ENCODE measurements at regions not wholly inside any gene's neighbourhood (a gene's known extent, or its start where the extent isn't known, plus 50 kb on each side); places are given as distances from the start of the nearest gene placed in this dataset.

DNA sequence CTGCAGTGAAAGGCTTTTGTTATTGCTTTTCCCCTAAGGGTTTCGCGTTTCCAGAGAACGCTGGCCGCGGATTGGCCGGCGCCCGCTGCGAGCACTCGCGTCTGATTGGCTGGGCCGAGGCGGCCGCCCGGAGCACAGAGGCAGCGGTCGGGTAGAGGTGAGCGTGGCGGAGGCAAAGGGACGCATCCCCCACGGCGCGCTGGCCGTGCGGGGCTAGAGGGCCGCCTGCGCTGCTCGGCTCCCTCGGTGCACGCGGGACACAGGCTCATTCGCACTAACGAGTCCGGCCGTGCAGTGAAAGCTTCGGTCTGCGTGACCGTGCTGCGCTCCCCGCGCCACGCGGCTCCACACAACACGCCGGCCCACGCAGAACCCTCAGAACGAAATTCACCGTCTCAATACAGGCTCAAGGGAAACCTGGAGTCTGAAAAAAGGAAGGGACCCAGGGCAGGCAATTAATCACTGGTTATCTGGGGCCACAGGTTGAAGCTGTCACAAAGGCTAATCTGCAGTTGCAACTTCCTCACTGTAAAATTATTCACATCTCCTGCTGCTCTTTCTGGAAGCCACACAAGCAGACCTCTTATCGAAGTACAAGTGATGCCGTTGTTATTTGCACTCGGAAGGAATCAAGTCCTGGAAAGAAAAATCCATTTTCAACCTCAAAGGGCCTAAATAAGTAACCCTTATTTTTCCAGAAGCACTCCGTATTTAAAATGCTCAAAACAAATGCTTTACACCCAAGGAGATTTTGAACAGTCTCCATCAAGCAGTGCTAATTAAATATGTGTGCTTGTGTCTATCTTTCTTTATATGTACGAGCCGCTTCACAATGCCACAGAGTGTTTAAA lies 94.6 kb downstream of the ZNF608 start:
- Histone ChIP-seq H3K27me3 (no peaks in the 10 kb centered on the region), H3K9me3 (no peaks in the 10 kb centered on the region), H3K36me3 (no peaks in the 10 kb centered on the region), H3K4me1 (peaks cover 0 to 5% of the 10 kb centered on the region in 2 donors), H3K4me3 (peak overlapping the region; percentile 44 to 53), H3K27ac (peak overlapping the region; percentile 74 to 79)
- TF ChIP-seq, protein P1, sequence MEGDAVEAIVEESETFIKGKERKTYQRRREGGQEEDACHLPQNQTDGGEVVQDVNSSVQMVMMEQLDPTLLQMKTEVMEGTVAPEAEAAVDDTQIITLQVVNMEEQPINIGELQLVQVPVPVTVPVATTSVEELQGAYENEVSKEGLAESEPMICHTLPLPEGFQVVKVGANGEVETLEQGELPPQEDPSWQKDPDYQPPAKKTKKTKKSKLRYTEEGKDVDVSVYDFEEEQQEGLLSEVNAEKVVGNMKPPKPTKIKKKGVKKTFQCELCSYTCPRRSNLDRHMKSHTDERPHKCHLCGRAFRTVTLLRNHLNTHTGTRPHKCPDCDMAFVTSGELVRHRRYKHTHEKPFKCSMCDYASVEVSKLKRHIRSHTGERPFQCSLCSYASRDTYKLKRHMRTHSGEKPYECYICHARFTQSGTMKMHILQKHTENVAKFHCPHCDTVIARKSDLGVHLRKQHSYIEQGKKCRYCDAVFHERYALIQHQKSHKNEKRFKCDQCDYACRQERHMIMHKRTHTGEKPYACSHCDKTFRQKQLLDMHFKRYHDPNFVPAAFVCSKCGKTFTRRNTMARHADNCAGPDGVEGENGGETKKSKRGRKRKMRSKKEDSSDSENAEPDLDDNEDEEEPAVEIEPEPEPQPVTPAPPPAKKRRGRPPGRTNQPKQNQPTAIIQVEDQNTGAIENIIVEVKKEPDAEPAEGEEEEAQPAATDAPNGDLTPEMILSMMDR (IDR thresholded peaks at IDR 0.05): no peak
- peak; percentile 48 to 73 for TF ChIP-seq POLR2A (IDR thresholded peaks at IDR 0.05)
- intact Hi-C loops (cut with DNase I; ENCODE audit: low total_unique reads): no loop called here
- DNase-seq: peak; percentile 76 to 82

DNA sequence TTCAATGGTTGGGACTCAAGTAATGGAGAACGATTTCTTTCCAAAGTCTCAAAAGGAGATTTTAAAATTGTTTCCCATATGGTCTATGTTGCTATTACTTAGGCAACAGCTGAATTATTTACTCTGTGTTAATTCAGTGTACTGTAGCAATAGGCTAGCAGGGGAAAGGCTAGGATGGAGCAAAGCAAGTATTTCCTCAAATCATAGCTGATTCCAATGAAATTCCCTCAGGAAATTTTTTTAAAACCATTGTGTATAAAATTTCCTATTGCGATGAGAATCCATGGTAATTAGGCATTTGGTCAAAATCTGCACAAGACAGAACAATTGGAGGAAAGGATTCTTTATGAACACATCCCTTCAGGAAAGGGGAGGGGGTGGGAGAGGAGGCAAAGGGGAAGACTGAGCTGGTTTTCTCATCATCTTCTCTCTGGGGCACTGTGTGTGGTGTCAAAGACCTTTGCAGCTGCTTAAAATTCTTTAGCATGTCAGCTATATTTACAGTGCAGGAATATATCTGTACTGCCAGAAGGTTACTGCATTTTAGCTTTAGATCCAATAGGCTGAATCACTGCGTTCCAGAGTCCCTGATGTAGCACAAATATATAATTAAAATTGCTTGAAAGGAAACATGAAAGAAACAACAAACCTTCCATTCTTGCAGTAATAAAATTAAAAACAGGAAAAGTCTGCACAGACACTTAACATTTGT lies 95.3 kb downstream of the ZNF608 start:
- no peak for DNase-seq
- Histone ChIP-seq H3K9me3 (no peaks in the 10 kb centered on the region), H3K4me3 (peak overlapping the region in 1 of 2 donors; percentile 53), H3K27ac (peak overlapping the region; percentile 10 to 74), H3K27me3 (no peaks in the 10 kb centered on the region), H3K36me3 (no peaks in the 10 kb centered on the region), H3K4me1 (peaks cover 0 to 5% of the 10 kb centered on the region in 2 donors)
- intact Hi-C loops (cut with DNase I; ENCODE audit: low total_unique reads): no loop called here
- no peak for TF ChIP-seq POLR2A (IDR thresholded peaks at IDR 0.05)
- TF ChIP-seq, protein P1 (IDR thresholded peaks at IDR 0.05): no peak

DNA sequence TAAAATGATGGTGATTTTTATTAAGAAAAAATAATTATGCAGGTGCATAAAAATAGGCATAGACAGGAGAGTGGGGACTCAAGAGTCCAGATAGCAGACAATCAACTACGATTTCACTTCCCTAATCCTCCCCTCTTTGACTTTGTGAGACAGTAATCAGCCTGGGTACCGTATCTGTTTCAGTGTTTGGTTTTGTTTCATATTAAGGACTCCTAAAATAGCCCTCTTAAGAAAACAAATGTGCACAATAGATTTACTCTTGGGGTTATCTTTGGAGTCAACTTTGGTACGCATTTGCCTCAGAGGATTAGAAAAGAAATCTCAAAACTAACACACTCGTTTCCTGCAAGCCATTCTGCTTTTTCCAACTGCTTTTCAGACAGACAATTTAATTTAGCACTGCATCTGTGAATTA lies 96.3 kb downstream of the ZNF608 start:
- TF ChIP-seq, protein P1 (IDR thresholded peaks at IDR 0.05): no peak
- no peak for TF ChIP-seq POLR2A (IDR thresholded peaks at IDR 0.05)
- H3K4me1 ChIP-seq: peaks cover 0 to 5% of the 10 kb centered on the region in 2 donors
- H3K4me3 ChIP-seq: no peak overlapping the region
- H3K36me3 ChIP-seq: no peaks in the 10 kb centered on the region
- H3K27me3 ChIP-seq: no peaks in the 10 kb centered on the region
- H3K9me3 ChIP-seq: no peaks in the 10 kb centered on the region
- DNase-seq: no peak
- H3K27ac ChIP-seq: peak overlapping the region; percentile 1 to 74
- intact Hi-C loops (cut with DNase I; ENCODE audit: low total_unique reads): no loop called here

DNA sequence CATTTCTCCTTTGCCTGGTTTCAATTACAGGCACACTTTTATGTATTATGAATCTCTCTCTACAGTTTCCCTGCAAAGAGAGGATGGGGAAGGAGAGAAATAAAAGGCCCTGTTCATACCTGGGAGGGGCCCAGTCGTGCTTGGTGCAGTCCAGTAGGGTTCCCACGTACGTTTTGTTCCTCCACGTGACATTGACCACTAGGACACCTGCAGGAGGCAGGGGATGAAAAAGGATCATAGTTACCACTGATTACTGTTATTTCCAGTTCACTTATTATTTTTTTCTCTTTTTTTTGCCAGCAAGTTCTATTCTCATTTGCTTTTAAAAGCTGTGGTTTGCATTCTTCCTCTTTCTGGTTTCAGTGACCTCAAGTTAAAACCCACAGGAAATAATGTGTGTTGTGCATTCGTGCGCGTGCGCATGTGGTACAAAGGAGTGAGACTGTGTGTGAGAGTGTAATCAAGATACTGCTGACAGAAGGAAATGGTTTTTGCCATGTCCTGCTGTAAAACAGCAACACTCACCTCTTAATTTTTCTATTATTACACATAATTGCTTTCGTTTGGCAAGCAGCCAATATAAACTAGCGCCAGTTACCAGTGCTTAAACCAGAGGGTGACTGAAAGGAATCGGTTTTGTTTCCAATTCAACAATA lies 96.8 kb downstream of the ZNF608 start:
- peak; percentile 22 to 50 for DNase-seq
- no peak for TF ChIP-seq POLR2A (IDR thresholded peaks at IDR 0.05)
- TF ChIP-seq, protein P1 (IDR thresholded peaks at IDR 0.05): no peak
- H3K4me1 ChIP-seq: peaks cover 0 to 5% of the 10 kb centered on the region in 2 donors
- no peaks in the 10 kb centered on the region for H3K36me3 ChIP-seq
- intact Hi-C loops (cut with DNase I; ENCODE audit: low total_unique reads): no loop called here
- peak overlapping the region; percentile 26 to 74 for H3K27ac ChIP-seq
- no peaks in the 10 kb centered on the region for H3K9me3 ChIP-seq
- no peaks in the 10 kb centered on the region for H3K27me3 ChIP-seq
- H3K4me3 ChIP-seq: no peak overlapping the region

All from uterus (tissue), 3 donors.